Superior temporal gyrus (tissue), 1 donor: ENCODE measurements at regions not wholly inside any gene's neighbourhood (a gene's known extent, or its start where the extent isn't known, plus 50 kb on each side); places are given as distances from the start of the nearest gene placed in this dataset.
"Not testable (repeated sequence)": the region's sequence is repeated elsewhere in the genome, so short reads cannot be mapped to it uniquely, and the experiment has no call there.

Experiments used
- DNase-seq: peaks from one replicate; pipeline ENCODE4 v3.0.0-alpha.2; 2016; ENCODE audit errors: extremely low spot score

DNA sequence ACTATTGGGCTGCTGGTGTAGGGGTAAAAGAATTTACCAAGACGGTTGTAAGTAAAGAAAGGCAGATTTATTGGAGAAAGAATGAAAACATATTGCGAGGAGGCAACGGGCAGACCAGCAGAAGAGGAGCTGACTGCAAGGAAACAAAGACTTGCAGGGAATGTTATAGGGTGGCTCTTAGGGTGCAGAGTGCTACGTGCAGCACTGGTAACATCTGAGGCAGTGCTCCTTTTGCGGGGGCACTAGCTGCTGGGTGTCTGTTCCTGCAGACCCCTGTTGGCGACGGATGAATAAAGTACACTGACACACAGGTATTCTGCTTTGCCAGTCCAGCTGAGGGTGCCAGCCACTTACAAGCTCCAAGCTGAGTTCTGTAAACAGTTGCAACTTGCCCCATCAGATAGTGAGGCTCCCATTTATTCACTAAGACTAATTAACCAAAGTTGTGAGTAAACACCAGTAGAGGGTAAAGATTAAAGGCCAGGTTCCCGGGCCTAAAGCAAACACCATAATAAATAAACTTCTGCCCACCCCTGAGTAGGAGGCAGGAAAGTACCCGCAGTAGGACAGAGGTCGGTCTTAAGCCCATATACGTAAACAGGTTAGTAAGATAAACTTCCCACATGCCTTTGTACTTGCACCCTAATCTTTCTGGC lies 140.2 kb upstream of the KCNK1 start:
- DNase-seq = no peak

DNA sequence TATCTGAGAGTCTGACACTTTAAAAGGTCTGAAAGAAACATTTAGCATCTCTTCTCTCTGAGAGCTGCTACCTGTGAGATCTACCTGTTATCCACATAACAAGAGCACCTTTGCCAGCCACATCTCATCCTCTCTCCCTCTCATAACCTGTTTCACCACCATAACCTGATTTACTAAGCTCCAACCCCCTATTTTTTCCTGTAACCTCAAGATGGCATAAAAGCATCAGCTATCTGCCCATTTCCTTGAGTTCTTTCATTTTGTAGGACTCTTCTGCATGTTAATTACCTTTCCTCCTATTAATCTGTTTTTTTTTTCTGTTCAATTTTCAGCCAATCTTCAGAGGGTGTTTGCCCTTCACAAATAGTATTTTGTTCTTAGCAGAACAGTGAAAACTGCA lies 136.5 kb upstream of the KCNK1 start:
- DNase-seq = peak; percentile 63

DNA sequence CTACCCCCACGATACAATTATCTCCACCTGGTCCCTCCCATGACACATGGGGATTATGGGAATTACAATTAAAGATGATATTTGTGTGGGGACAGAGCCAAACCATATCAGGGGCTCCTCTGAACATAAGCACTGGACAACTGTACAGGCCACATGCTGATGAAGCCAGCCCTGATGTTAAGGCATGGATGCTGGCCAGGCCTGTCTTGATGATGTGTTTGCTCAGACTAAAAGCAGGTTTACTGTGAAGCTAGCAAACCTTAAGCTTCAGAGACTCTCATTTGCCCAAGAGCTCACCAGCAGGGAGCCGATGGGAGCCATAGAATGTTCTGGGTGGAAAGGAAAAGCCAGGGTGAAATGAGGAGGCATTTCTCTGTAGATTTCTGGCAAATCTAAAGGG lies 135.3 kb upstream of the KCNK1 start:
- no peak for DNase-seq

DNA sequence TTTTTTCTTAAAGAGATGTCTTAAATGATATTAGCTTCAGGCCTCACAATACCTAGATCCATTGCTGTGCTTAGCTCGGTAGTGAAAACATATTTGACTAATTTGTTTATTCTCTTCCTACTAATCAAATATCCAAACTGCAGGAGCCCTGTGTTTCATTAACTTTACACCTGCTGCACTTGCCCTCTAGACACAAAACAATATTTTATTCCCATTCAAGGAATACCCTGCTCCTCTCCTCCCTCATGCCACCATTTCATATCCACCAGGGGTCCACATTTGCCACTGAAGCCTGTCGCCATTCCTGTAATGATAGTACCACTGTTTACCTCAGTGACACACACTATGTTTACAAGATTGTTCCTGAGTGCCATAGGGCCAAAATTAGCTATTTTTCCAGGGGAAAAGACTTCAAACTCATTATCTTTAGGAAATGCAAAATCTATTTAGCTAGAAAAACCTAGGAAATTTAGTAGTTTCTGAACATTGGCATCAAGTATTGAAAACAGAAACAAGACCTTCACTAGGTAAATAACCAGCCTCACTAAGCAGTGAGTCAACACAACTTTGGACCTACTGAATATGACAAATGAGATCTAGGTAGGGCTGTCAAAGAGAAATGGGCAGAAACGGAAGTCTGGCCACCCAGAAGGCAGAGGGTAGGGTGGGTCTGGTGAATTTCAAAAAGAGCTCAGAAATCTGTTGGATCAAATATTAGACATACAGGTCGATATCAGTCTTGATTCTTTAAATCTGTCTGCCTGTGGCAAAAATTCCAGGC lies 134.6 kb upstream of the KCNK1 start:
- no peak for DNase-seq

DNA sequence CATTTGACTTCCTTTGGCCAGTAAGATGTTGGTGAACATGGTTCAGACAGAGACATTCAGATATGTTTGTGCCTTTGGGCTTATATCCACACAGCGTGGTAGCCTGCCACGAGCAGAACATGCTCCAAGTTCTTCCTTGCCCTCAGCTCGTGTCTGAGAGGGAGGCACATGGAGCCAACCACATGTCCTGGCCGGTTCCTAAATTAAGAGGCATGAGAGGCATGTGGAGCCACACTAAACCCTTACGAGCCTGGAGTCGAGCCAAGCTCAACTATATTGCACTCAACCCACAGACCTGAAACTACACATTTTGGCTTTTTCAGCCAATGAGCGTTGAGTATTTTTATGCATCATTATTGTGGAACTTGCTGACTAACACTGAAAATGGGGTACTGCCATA lies 133.7 kb upstream of the KCNK1 start:
- DNase-seq = no peak

DNA sequence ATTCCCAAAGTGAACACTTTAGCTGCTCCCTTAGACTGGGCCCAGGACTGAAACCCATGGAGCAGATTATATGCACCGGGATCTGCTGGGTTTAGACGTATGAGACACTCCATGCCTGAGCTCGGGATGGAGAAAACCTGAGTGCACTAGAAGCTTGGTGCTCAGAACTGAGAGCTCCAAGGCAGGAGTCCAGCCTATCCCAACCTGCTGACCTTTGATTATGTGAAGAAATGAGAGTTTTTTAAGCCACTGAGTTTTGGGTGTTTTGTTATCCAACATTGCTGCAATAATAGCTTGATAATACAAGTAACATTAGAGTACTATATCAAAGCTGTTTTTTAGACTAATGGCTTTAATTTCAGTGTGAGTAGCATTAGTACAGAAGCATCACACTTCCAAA lies 131.5 kb upstream of the KCNK1 start:
- DNase-seq = no peak

DNA sequence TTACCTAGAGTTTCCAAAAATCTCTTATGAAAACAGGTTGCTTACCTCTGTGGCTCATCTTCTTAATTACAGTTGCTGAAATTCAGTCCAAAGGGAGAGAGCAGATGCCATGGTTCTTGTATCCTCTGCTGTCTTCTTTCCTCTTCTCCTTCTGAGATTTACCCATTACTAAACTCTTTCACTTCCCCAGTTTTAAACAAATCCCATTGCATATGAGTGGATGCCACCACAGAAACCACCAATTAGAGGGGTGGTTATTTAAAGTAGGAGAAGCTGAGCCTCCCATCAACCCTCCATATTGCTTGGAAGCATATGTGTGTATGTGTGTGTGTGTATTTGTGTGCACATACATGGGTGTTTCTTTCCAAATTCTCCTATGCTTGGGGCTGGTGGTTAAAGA lies 128.5 kb upstream of the KCNK1 start:
- no peak for DNase-seq

DNA sequence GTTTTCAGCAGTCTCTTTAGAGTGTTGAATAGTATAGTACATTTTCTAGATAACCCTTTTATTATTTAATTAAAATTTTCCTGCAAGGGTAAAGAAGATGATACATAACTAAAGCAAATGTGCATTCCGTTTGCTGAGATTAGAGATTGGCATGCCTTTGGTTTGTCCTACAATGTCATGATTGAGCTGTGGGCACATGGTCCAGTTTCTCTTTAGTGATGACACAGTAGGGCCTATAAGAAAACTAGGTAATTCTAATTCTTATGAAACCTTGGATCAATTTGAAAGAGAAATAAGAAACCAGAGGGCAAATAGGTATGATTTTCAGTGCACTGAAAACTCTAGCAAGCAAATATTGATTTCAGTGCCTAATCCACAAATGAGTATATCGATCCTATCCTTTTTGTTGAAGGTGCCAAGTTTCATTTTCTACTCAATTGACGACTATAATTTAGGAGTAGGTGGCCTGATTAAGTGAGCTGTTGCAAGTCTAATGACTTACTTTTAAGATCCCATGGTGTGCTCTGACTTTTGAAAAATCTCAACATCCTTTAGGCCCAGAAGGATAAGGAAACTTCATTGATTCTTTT lies 128.0 kb upstream of the KCNK1 start:
- DNase-seq = no peak

DNA sequence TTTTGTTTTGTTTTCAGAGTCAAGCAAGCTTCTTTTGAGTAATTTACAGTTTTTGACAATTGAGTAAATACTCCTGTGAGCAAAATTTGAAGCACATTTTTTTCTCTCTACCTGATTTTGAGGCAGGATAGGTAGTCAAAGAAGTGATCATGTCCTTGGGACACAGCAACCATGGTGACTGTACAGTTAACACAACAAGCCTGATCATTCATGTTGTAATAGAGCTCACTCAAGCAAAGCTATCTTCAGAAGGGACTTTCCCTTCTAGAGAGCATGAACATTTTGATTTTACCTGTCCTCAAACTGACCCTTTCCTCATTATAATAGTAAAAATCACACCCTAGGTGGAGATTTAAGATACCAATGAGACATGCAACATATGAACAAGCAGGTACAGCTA lies 126.5 kb upstream of the KCNK1 start:
- DNase-seq = no peak

DNA sequence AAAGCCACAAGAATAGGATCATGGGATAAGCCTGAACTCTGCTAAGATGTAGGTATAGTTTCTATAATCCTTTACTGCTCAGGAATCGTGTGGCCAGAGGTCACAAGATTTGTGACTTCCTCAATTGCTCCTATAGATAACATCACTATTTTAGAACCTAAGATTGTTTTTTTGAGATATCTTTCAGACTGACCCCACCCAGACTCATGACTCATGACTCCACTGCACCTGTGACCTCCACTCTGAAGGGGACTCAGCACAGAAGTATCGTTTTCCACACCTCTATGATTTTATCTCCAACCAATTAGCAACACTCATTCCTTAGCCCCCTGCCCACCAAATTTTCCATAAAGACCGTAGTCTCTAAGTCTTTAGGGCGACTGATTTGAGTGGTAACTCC lies 124.5 kb upstream of the KCNK1 start:
- DNase-seq = no peak

DNA sequence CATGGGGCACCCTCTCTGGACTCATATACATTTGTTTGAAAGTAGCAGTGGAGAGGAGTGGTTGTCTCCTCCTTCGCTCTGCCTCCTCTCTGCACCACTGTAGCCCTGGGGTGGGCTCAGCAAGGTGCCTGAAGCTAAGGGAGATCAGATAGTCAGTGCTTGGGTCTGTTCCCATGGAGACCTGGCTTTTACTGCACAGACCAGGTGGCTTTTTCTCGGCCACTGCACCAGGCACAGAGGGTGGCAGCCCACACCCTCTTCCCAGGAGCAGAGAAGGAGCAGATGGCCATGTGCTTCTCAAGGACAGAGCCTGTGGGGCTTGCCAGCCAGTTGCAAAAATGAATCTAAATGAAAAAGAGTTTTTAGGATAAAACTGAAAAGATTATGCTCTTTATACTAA lies 123.4 kb upstream of the KCNK1 start:
- no peak for DNase-seq

DNA sequence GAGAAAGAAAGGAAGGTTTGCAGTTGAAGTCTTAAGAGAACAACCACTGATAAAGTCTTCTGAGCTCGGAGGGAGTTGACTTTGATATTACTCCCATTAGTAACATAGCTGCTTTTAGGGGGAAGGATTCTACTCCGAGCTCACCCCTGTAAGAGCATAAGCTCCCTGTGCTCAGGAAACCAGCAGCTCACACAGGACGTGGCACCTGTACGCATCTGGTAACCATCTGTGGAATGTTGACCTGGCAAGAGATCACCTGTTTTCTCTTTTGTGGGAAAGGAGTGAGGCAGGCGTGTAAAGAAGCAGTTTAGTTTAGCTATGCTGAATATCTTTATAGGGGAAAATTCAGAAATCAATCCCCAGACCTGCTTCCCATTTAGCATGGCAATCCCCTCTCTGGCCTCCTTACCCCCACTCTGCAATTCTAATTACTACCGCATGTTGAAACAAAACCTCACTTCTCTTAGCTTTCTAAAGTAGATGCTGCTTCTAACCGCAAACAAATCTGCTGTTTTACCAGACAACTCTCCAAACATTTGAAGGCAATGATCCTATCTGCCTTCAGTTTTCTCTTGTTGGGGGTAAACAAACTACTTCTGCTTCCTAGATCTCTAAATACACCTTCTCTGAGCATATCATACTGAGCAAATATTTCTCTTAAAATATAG lies 121.8 kb upstream of the KCNK1 start:
- DNase-seq = no peak

DNA sequence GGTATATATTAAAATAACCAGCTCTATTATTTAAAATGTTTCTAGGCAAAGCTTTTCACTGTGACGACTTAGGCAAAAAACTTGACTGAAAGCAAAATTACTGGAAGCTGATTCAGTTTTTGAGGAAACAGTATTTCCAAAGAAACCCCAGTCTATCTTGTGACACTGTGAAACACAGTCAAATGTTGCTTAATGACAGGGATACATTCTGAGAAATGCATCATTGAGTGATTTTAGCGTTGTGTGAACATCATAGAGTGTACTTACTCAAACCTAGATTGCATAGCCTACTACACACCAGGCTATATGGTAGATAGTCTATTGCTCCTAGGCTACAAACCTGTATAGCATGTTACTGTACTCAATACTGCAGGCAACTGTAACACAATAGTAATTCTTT lies 116.9 kb upstream of the KCNK1 start:
- DNase-seq = no peak

DNA sequence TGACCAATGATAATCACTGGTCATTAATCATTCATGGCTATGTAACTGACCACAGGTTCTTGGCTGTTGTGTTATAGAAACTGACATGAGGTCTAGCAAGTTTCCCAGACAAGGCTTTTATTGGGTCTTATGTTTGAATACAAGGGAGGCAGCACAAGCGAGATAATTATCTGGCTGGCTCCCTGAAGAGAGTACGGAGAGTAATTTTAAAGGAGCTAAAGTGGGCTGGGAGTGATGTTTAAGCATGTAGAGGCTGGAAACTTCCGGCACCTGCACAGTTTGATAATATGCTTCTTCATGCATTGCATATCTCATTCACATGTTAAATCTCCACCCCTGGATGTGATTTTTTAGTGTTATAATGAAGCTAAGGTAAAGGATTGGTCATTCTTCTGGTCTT lies 116.2 kb upstream of the KCNK1 start:
- no peak for DNase-seq

DNA sequence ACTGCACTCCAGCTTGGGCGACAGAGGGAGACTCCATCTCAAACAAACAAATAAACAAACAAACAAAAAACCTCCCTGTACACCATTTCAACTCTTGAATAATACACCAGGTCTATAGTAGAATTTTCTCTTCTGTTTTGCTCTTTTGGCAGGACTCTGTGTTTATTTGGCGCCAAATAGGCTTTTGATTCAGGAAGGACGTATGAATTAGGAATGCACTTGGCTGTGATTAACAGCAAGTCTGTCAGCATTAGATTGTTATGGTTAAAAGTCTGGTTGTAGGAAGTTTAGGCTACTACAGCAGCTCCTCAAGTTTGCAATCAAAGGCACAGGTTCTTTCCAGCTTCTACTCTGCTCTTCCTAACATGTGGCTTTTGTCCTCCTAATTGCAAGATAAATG lies 113.8 kb upstream of the KCNK1 start:
- no peak for DNase-seq

DNA sequence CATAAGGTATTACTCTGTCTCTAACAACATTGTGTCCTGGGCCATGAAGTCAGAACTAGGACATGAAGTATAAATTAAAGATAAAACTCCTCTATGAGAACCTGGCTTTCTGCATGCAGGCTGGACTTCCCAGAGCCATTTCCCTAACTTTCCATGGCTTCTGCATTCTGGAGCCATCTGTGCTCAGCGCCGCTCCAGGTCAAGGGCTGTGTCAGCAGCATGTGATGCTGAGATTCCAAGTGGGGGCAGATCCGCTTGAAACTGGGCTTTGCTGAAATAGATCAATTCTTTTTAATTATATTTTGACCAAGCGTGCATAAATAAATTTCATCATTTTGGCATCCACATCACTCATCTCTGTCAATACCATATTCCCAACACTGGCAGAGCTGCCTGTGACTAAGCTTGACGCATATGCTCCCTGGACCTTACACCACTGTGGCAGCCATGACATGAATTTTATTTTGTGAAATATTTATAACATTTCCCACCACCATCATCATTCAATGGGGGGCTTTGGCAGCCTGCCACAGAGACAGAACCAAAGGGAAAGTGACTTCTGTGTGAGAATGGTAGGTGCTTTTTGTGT lies 110.4 kb upstream of the KCNK1 start:
- no peak for DNase-seq

DNA sequence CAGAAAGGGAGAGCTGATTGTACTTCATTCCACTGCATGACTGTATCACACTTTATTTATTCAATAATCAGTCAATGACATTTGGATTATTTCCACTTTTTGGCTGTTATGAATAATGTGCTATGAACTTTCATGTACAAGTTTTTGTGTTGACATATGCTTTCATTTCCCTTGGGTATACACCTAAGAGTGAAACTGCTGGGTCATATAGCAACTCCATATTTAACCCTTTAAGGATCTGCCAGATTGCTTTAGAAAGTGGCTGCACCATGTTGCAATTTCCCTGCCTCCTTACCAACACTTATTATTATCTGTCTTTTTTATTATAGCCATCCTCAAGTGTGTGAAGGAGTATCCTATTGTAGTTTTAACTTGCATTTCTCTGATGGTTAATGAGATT lies 108.8 kb upstream of the KCNK1 start:
- no peak for DNase-seq

DNA sequence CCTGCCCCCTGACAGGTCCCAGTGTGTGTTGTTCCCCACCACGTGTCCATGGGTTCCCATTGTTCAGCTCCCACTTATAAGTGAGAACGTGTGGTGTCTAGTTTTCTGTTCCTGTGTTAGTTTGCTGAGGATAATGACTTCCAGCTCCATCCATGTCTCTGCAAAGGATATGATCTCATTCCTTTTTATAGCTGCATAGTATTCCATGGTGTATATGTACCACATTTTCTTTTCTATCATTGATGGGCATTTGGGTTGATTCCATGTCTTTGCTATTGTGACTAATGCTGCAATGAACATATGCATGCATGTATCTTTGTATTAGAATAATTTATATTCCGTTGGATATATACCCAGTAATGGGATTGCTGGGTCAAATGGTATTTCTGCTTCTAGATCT lies 108.0 kb upstream of the KCNK1 start:
- DNase-seq = not testable (repeated sequence)

DNA sequence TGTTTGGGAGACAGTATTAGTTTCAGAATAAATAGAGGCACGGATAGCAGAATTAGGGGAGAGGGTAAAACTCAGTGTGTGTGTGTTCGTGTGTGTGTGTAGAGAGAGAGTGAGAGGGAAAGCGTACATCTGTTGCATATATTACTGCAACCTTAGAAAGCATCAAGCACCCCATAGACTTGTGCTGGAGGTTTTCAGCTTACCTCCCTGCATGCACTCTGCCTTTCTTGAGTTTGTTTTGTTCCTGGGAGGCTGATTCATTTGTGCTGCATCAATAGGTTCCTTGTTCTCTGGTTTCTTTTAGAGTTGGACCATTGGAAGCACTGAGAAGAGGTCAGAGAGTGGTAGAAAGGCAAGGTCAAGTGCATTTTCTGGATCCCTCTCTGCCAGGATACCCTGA lies 104.4 kb upstream of the KCNK1 start:
- no peak for DNase-seq

DNA sequence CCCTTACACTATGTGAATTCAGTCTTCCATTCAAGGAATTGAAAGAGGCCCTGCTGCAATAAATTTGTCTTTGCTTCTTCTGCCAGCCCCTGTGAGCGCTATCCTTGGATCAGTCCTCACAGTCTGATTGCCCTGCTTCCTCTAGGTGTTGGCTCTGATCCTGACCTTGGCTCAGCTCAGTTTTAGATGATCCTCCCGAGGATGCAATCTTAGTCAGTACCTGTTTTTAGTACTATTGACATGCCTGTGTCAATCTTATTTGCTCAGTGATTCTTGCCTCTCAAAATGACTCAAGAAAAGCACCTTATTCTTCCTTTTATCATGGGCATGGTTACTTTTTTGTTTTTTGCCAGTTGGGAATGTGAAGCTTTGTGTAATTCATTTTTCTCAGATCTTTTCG lies 101.4 kb upstream of the KCNK1 start:
- DNase-seq = no peak

DNA sequence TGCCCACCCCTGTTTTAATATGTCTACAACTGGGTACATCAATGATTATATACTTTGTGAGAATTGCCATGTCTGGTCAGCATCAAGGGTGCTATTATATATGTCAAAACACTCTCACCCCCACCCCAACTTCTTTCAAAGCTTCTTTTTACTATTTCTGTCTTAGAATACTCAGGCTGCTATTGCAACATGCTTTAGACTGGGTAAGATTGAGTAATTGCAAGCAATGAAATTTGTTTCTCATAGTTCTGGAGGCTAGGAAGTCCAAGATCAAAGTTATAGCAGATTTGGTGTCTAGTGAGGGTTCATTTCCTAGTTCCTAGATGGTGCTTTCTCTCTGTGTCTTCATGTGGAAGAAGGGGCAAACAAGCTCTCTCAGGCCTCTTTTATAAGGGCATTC lies 100.5 kb upstream of the KCNK1 start:
- DNase-seq = no peak

DNA sequence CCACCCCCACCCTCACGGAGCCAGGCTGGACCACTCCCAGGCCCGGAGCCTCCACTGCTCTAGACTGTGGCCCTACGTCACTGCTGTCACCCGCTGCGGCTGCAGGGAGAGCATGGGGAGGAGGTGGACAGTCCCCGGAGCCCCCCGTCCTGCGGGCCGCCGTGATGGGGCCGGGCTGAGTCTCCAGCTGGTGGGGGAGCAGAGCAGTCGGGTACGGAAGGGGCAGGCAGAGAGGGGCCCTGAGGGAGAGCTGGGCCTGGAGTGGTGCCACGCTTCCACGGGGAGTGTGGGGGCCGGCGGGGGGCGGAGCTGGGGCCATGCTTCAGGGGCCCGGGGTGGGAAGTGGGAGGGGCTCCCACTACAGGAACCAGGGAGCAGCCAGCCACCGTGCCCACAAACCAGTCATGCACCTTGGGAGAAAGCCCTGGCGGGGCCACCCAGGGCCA lies 98.9 kb upstream of the KCNK1 start:
- no peak for DNase-seq
